Loucy (cell line): ENCODE measurements at regions not wholly inside any gene's neighbourhood (a gene's known extent, or its start where the extent isn't known, plus 50 kb on each side); places are given as distances from the start of the nearest gene placed in this dataset.
A peak's percentile ranks its signal among the peaks of the same experiment; 100 is the strongest.
"Not testable (repeated sequence)": the region's sequence is repeated elsewhere in the genome, so short reads cannot be mapped to it uniquely, and the experiment has no call there.

ENCODE experiments used
- H2AFZ ChIP-seq: fragments of 200-600 bp; sonication (generic); 2 replicates; pipeline ENCODE4 v1.6.0; 2016; ENCODE audit warnings: antibody characterized with exemption, mild to moderate bottlenecking, low read length, moderate library complexity
- H3F3A ChIP-seq: fragments of 200-600 bp; 2 replicates; pipeline ENCODE4 v1.6.0; 2016; ENCODE audit warnings: antibody characterized with exemption, low read depth, mild to moderate bottlenecking
- H3K27me3 ChIP-seq: fragments of 200-600 bp; sonication (generic); 2 replicates; pipeline ENCODE4 v1.6.1; 2014; ENCODE audit warnings: low read length, mild to moderate bottlenecking; ENCODE audit not compliant: insufficient read depth, poor library complexity, severe bottlenecking
- H3K36me3 ChIP-seq: fragments of 200-600 bp; sonication (generic); 2 replicates; pipeline ENCODE4 v1.6.1; 2016; ENCODE audit warnings: low read length; ENCODE audit not compliant: insufficient read depth
- H3K4me1 ChIP-seq: fragments of 200-600 bp; sonication (generic); 2 replicates; pipeline ENCODE4 v1.5.1; 2014; ENCODE audit warnings: low read length, mild to moderate bottlenecking; ENCODE audit not compliant: insufficient read depth, poor library complexity, severe bottlenecking
- H3K4me2 ChIP-seq: fragments of 200-600 bp; sonication (generic); 2 replicates; pipeline ENCODE4 v1.6.0; 2014; ENCODE audit warnings: antibody characterized with exemption, low read length, low read depth, mild to moderate bottlenecking; ENCODE audit not compliant: poor library complexity, severe bottlenecking
- H3K4me3 ChIP-seq: fragments of 200-600 bp; sonication (generic); 2 replicates; pipeline ENCODE4 v1.5.1; 2014; ENCODE audit warnings: low read length, mild to moderate bottlenecking, mixed read lengths; ENCODE audit not compliant: poor library complexity, severe bottlenecking
- H3K79me2 ChIP-seq: fragments of 200-600 bp; sonication (generic); 2 replicates; pipeline ENCODE4 v1.6.1; 2014; ENCODE audit warnings: low read length; ENCODE audit not compliant: insufficient read depth
- H3K9ac ChIP-seq: fragments of 200-600 bp; sonication (generic); 2 replicates; pipeline ENCODE4 v1.6.0; 2014; ENCODE audit warnings: mild to moderate bottlenecking, low read depth, low read length, moderate library complexity; ENCODE audit not compliant: poor library complexity, severe bottlenecking
- H3K9me2 ChIP-seq: fragments of 200-600 bp; sonication (generic); replicated peaks from 2 replicates; pipeline ENCODE4 v1.6.1; 2016; ENCODE audit warnings: low read depth, low read length, mixed read lengths
- H3K9me3 ChIP-seq: fragments of 200-600 bp; sonication (generic); 2 replicates; pipeline ENCODE4 v1.6.1; 2014; ENCODE audit warnings: mild to moderate bottlenecking, antibody characterized with exemption, low read length, low read depth; ENCODE audit not compliant: insufficient read depth
- H4K20me1 ChIP-seq: fragments of 200-600 bp; sonication (generic); 2 replicates; pipeline ENCODE4 v1.6.0; 2014; ENCODE audit warnings: antibody characterized with exemption, low read length, mild to moderate bottlenecking; ENCODE audit not compliant: insufficient read depth, poor library complexity, severe bottlenecking
- CTCF ChIP-seq: fragments of 200-600 bp; sonication (generic); conservative IDR thresholded peaks from 2 replicates; pipeline ENCODE4 v1.5.1; 2014; ENCODE audit warnings: mild to moderate bottlenecking, antibody characterized with exemption, low read length
- EZH2phosphoT487 ChIP-seq: fragments of 200-600 bp; IDR thresholded peaks from 2 replicates; pipeline ENCODE4 v1.6.1; 2018; ENCODE audit warnings: antibody characterized with exemption, mild to moderate bottlenecking, moderate library complexity, borderline replicate concordance

DNA sequence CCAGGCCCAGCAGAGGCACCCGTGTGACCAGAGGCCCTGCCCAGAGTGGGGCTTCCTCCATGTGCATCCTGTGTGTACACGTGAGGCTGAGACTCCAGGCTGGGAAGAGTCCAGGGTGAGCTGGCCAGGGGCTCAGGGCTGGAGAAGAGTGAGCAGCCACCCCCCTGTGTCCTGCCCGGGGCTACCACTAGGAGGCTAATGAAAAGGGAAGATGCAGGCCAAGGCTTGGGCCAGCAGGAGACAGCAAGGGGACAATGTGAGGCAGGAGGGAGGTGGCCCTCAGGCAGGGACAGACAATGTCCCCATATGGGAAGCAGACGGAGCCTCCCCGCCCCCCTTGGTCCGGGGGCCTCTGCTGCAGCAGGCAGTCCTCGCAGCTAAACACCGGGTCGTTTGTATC, 102.0 kb downstream of the HIF1AN start:
- Histone ChIP-seq H4K20me1 (no peaks in the 10 kb centered on the region), H3K9me3 (no peaks in the 10 kb centered on the region), H3K9me2 (no peaks in the 10 kb centered on the region), H3K79me2 (no peaks in the 10 kb centered on the region), H3K36me3 (no peaks in the 10 kb centered on the region), H3F3A (no peaks in the 10 kb centered on the region), H3K4me3 (no peak overlapping the region), H2AFZ (no peak overlapping the region), H3K9ac (no peak overlapping the region), H3K27me3 (no peaks in the 10 kb centered on the region), H3K4me2 (no peak overlapping the region), H3K4me1 (peaks cover 7% of the 10 kb centered on the region)
- no peak for TF ChIP-seq EZH2phosphoT487
- TF ChIP-seq CTCF, result peak; percentile 82

DNA sequence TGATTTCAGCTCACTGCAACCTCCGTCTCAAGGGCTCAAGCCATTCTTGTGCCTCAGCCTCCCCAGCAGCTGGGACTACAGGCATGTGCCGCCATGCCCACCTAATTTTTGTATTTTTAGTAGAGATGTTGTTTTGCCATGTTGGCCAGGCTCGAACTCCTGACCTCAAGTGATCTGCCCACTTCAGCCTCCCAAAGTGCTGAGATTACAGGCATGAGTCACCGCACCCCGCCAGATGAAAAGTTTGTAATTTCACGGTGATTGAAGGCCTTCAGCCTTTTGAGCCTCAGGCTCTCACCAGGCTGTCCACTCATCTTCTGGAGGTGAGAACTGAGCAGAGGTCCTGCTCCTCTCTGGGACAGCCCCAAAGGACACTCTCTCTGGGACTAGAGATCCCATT, 103.2 kb downstream of the HIF1AN start:
- H3K9me3 ChIP-seq, H2AFZ ChIP-seq, H3K27me3 ChIP-seq, H3K4me2 ChIP-seq, H3K79me2 ChIP-seq, H3K4me3 ChIP-seq, H3K9ac ChIP-seq, H3K4me1 ChIP-seq, H3K36me3 ChIP-seq, H3F3A ChIP-seq, H4K20me1 ChIP-seq, H3K9me2 ChIP-seq: not testable (repeated sequence)

DNA sequence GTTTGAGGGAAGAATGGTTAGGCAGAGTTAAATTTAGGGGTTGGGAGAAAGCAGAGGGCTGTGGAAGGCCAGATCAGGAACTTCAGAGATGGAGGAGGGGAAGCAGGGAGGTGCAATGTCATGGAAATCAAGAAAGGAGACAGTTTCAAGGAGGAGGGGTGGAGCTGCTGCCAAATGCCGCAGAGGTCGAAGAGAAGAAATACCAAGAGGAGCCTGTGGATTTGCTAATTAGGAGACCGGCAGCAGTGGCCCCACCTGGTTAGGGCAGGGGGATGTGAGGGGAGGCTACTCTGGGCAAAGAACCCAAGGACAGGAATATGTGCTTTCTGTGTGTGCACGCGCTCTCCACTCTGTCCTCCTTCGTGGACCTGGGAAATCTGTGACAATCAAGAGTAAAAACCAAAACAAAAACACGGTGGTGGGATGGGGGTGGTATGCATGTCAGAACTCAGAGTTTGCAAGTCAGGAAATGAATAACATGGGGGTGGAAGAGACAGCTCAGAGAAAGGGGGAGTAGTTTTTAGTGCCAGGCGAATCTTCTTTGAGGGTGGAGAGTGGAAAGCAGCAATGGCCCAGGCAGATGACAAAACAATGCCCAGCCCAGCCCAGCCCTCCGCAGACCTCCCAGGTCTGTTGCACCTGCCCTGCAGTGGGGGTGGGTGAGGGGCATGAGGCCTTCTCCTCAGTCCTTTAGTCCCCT, 102.9 kb upstream of the PAX2 start:
- Histone ChIP-seq H3K9ac (no peak overlapping the region), H3K9me3 (no peaks in the 10 kb centered on the region), H4K20me1 (no peaks in the 10 kb centered on the region), H3K27me3 (no peaks in the 10 kb centered on the region), H3K9me2 (no peaks in the 10 kb centered on the region), H3F3A (no peaks in the 10 kb centered on the region), H3K36me3 (no peaks in the 10 kb centered on the region), H3K4me1 (peaks cover 3% of the 10 kb centered on the region), H3K79me2 (no peaks in the 10 kb centered on the region), H2AFZ (no peak overlapping the region), H3K4me3 (no peak overlapping the region), H3K4me2 (no peak overlapping the region)
- TF ChIP-seq CTCF, result no peak
- TF ChIP-seq EZH2phosphoT487, result no peak

DNA sequence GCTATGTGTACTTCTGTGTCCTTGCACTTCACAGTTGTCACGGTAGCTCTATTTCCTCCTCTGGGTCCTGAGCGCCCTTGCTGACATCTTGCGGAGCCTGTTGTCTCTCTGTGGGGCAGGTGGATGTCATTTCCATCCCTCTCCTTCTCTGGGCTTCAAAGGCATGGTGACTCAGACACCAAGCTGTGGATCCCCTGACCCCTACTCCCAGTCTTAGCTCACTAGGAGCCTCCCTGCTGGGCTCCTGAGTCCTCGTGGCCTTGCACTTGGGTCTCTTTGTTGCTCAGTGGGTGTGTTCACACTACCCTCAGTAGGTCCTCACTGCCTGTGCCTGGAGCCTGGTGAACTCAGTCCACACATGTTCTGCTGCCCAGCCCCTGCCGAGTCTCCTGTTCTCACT, 100.3 kb upstream of the PAX2 start:
- Histone ChIP-seq H3K4me2 (no peak overlapping the region), H3K36me3 (no peaks in the 10 kb centered on the region), H3K9me2 (no peaks in the 10 kb centered on the region), H3F3A (no peaks in the 10 kb centered on the region), H3K79me2 (no peaks in the 10 kb centered on the region), H4K20me1 (no peaks in the 10 kb centered on the region), H3K9me3 (no peaks in the 10 kb centered on the region), H2AFZ (no peak overlapping the region), H3K9ac (no peak overlapping the region), H3K27me3 (no peaks in the 10 kb centered on the region), H3K4me1 (no peaks in the 10 kb centered on the region), H3K4me3 (no peak overlapping the region)
- no peak for TF ChIP-seq EZH2phosphoT487
- no peak for TF ChIP-seq CTCF
